ENCODE measurements at regions not wholly inside any gene's neighbourhood (a gene's known extent, or its start where the extent isn't known, plus 50 kb on each side); places are given as distances from the start of the nearest gene placed in this dataset.

DNA sequence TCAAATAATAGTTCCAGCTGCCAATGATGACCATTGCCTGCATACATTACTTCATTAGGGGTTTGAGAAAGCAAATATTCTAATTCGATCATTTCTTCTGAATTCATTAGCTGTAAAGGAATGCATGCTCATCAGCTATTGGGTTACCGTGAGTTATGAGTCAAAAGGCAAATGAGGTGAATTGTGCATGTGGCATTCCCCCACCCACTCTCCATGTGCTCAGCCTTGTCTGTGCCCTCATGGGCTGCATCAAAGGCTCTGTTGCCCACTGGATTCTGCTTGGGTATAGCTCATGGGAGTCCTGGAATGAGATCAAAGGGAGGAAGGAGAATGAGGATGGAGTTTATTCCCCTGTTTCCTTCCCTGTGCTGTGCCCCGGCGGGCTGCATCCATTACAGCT is 99.3 kb upstream of the CHRNA7 start:
- TF ChIP-seq, protein P1, sequence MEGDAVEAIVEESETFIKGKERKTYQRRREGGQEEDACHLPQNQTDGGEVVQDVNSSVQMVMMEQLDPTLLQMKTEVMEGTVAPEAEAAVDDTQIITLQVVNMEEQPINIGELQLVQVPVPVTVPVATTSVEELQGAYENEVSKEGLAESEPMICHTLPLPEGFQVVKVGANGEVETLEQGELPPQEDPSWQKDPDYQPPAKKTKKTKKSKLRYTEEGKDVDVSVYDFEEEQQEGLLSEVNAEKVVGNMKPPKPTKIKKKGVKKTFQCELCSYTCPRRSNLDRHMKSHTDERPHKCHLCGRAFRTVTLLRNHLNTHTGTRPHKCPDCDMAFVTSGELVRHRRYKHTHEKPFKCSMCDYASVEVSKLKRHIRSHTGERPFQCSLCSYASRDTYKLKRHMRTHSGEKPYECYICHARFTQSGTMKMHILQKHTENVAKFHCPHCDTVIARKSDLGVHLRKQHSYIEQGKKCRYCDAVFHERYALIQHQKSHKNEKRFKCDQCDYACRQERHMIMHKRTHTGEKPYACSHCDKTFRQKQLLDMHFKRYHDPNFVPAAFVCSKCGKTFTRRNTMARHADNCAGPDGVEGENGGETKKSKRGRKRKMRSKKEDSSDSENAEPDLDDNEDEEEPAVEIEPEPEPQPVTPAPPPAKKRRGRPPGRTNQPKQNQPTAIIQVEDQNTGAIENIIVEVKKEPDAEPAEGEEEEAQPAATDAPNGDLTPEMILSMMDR (conservative IDR thresholded peaks at IDR 0.05): no peak
- H3K27me3 Mint-ChIP-seq (ENCODE audit: insufficient read depth): no peaks in the 10 kb centered on the region
- no peaks in the 10 kb centered on the region for H3K4me1 Mint-ChIP-seq
- no peaks in the 10 kb centered on the region for H3K9me3 ChIP-seq (ENCODE audit: control insufficient read depth, low read length)
- no peaks in the 10 kb centered on the region for H3K36me3 ChIP-seq (ENCODE audit: control insufficient read depth, insufficient read depth, low read length)
- no peak overlapping the region for H3K9ac ChIP-seq (ENCODE audit: extremely low read depth, low read length, poor library complexity, severe bottlenecking)
- 94 to 96% methylated on average over 3 to 4 of the region's 4 CpGs for WGBS, 2 experiments (ENCODE audit: insufficient coverage in 1 of 2, insufficient read length in 1 of 2)
- no peaks in the 10 kb centered on the region for H3K4me1 ChIP-seq (ENCODE audit: control insufficient read depth, insufficient read depth, low read length)
- H3K4me3 Mint-ChIP-seq: no peak overlapping the region
- DNase-seq: no peak
- no peak overlapping the region for H3K27ac ChIP-seq (ENCODE audit: low read depth, low read length)
- H3K36me3 Mint-ChIP-seq (ENCODE audit: low read depth): no peaks in the 10 kb centered on the region
- H3K27me3 ChIP-seq (ENCODE audit: control insufficient read depth, insufficient read depth, low read length, poor library complexity, severe bottlenecking): no peaks in the 10 kb centered on the region
- H3K9me3 Mint-ChIP-seq: no peaks in the 10 kb centered on the region
- no peak overlapping the region for H3K27ac Mint-ChIP-seq
- no peak overlapping the region for H3K4me3 ChIP-seq (ENCODE audit: low read length)

DNA sequence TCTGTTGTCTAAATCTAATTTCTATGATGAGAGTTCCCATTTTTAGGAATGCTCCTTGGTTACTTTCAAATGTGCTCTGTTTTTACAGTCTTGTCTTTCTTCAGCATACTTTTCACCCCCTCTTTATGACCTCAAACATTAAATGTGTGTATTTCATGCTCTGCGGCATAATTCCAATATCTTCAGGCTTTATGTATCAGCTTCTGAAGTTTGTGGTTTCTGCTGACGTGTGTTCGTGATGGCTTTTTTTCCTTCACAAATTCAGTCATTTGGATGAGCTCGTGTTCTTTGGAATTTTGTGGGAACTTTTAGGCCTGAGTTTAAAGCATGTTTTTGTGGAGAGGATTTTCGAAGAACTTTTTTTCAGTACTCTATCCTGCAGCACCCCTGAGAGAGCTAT is 97.7 kb upstream of the CHRNA7 start:
- Histone ChIP-seq H3K4me1 (ENCODE audit: control insufficient read depth, insufficient read depth, low read length) (no peaks in the 10 kb centered on the region), H3K9me3 (ENCODE audit: control insufficient read depth, low read length) (no peaks in the 10 kb centered on the region), H3K4me3 (ENCODE audit: low read length) (no peak overlapping the region), H3K27me3 (ENCODE audit: control insufficient read depth, insufficient read depth, low read length, poor library complexity, severe bottlenecking) (no peaks in the 10 kb centered on the region), H3K27ac (ENCODE audit: low read depth, low read length) (no peak overlapping the region), H3K36me3 (ENCODE audit: control insufficient read depth, insufficient read depth, low read length) (no peaks in the 10 kb centered on the region), H3K9ac (ENCODE audit: extremely low read depth, low read length, poor library complexity, severe bottlenecking) (no peak overlapping the region)
- TF ChIP-seq, protein P1 (conservative IDR thresholded peaks at IDR 0.05): no peak
- Mint-ChIP-seq H3K4me3 (no peak overlapping the region), H3K9me3 (no peaks in the 10 kb centered on the region), H3K36me3 (ENCODE audit: low read depth) (no peaks in the 10 kb centered on the region), H3K27ac (no peak overlapping the region), H3K4me1 (no peaks in the 10 kb centered on the region), H3K27me3 (ENCODE audit: insufficient read depth) (no peaks in the 10 kb centered on the region)
- no peak for DNase-seq
- WGBS, 2 experiments (ENCODE audit: insufficient coverage in 1 of 2, insufficient read length in 1 of 2): 83 to 92% methylated on average over 4 to 5 of the region's 5 CpGs

DNA sequence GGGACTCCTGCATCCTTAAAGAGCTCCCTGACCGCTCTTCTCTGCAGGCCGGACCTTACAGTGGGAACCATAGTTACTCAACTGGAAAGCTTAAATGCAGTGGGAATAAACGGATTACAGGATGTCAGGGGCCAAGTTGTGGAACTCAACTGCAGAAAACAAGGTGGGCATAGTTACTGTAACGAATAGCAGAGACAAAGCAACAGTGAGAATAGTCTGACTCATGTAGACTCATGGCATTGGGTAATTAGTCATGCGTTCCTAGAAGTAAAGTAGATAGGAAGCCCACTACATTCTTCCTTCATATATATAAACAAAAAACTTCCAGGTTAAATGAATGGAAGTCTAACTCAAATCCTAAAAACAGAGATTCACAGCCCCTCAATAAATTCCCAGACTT is 95.5 kb upstream of the CHRNA7 start:
- Histone ChIP-seq H3K4me3 (ENCODE audit: low read length) (no peak overlapping the region), H3K9ac (ENCODE audit: extremely low read depth, low read length, poor library complexity, severe bottlenecking) (no peak overlapping the region), H3K4me1 (ENCODE audit: control insufficient read depth, insufficient read depth, low read length) (no peaks in the 10 kb centered on the region), H3K27me3 (ENCODE audit: control insufficient read depth, insufficient read depth, low read length, poor library complexity, severe bottlenecking) (no peaks in the 10 kb centered on the region), H3K9me3 (ENCODE audit: control insufficient read depth, low read length) (no peaks in the 10 kb centered on the region), H3K27ac (ENCODE audit: low read depth, low read length) (no peak overlapping the region), H3K36me3 (ENCODE audit: control insufficient read depth, insufficient read depth, low read length) (no peaks in the 10 kb centered on the region)
- no peaks in the 10 kb centered on the region for H3K4me1 Mint-ChIP-seq
- TF ChIP-seq, protein P1 (conservative IDR thresholded peaks at IDR 0.05): no peak
- H3K36me3 Mint-ChIP-seq (ENCODE audit: low read depth): no peaks in the 10 kb centered on the region
- 68 to 94% methylated on average over 2 to 5 of the region's 5 CpGs for WGBS, 2 experiments (ENCODE audit: insufficient coverage in 1 of 2, insufficient read length in 1 of 2)
- DNase-seq: no peak
- H3K9me3 Mint-ChIP-seq: no peaks in the 10 kb centered on the region
- H3K4me3 Mint-ChIP-seq: no peak overlapping the region
- H3K27me3 Mint-ChIP-seq (ENCODE audit: insufficient read depth): no peaks in the 10 kb centered on the region
- H3K27ac Mint-ChIP-seq: no peak overlapping the region

Data from endodermal cell (in vitro differentiated cells).